Vagina (tissue), 2 donors: ENCODE measurements at regions not wholly inside any gene's neighbourhood (a gene's known extent, or its start where the extent isn't known, plus 50 kb on each side); places are given as distances from the start of the nearest gene placed in this dataset.

Experiments used
- DNase-seq, 2 donors: peaks; one replicate each; pipeline ENCODE4 v3.0.0-alpha.2; 2017; ENCODE audit errors: extremely low spot score in 2 of 2
- H3K27ac ChIP-seq: fragments of 200-600 bp; sonication (generic); one replicate; pipeline ENCODE4 v1.5.1; 2019
- H3K27me3 ChIP-seq: fragments of 200-600 bp; sonication (generic); one replicate; pipeline ENCODE4 v1.5.1; 2019
- H3K36me3 ChIP-seq, 2 donors: fragments of 200-600 bp; sonication (generic); one replicate each; pipeline ENCODE4 v1.5.1; 2017 to 2019
- H3K4me1 ChIP-seq: fragments of 200-600 bp; sonication (generic); one replicate; pipeline ENCODE4 v1.5.1; 2019
- H3K4me3 ChIP-seq, 2 donors: fragments of 200-600 bp; sonication (generic); 1 replicate in 1 of 2; 2 replicates in 1 of 2; pipeline ENCODE4 v1.5.1; 2016 to 2019
- H3K9me3 ChIP-seq: fragments of 200-600 bp; sonication (generic); one replicate; pipeline ENCODE4 v1.5.1; 2019
- CTCF ChIP-seq, 3 experiments: fragments of 450-650 bp in 2 of 3; fragments of 200-600 bp in 1 of 3; sonication (generic) in 1 of 3; IDR thresholded peaks; one replicate each; pipeline ENCODE4 v1.5.1; 2017 to 2019; ENCODE audit warnings: antibody characterized with exemption in 3 of 3, mild to moderate bottlenecking in 2 of 3, moderate library complexity in 2 of 3
- POLR2A ChIP-seq, 2 donors: fragments of 450-650 bp; IDR thresholded peaks; one replicate each; pipeline ENCODE4 v1.6.1; 2017; ENCODE audit warnings: antibody characterized with exemption in 2 of 2, mild to moderate bottlenecking in 2 of 2, moderate library complexity in 2 of 2
- POLR2AphosphoS5 ChIP-seq, 2 donors: sonication (generic); formaldehyde crosslinking; IDR thresholded peaks; one replicate each; pipeline ENCODE4 v1.9.0; 2017; ENCODE audit warnings: antibody characterized with exemption in 2 of 2, mild to moderate bottlenecking in 2 of 2, low read depth in 1 of 2; ENCODE audit not compliant: insufficient read depth in 1 of 2
- intact Hi-C: fragments of 100-400 bp; cut with DNase I; formaldehyde crosslinking; loops from one replicate; pipeline ENCODE4 v1.15.1; 2023

- Histone ChIP-seq H3K4me1 (no peaks in the 10 kb centered on the region), H3K27ac (no peak overlapping the region), H3K27me3 (no peaks in the 10 kb centered on the region), H3K4me3 (no peak overlapping the region), H3K36me3 (no peaks in the 10 kb centered on the region), H3K9me3 (no peaks in the 10 kb centered on the region)
- DNase-seq, result peak in 1 of 2 donors; percentile 72
- intact Hi-C loops, result no loop called here
- no peak for TF ChIP-seq CTCF (IDR thresholded peaks at IDR 0.05)
- no peak for TF ChIP-seq POLR2AphosphoS5 (IDR thresholded peaks at IDR 0.05; ENCODE audit: insufficient read depth in 1 of 2, low read depth in 1 of 2)
- TF ChIP-seq POLR2A (IDR thresholded peaks at IDR 0.05), result no peak
Observed at GRCh38 chr5:2125171-2125900, 242.6 kb upstream of the IRX4 start.

- Histone ChIP-seq H3K4me3 (no peak overlapping the region), H3K27ac (no peak overlapping the region), H3K36me3 (no peaks in the 10 kb centered on the region), H3K4me1 (no peaks in the 10 kb centered on the region), H3K9me3 (no peaks in the 10 kb centered on the region), H3K27me3 (no peaks in the 10 kb centered on the region)
- TF ChIP-seq POLR2AphosphoS5 (IDR thresholded peaks at IDR 0.05; ENCODE audit: insufficient read depth in 1 of 2, low read depth in 1 of 2), result no peak
- no peak for TF ChIP-seq POLR2A (IDR thresholded peaks at IDR 0.05)
- no peak for TF ChIP-seq CTCF (IDR thresholded peaks at IDR 0.05)
- DNase-seq, result peak; percentile 67 to 79
- intact Hi-C loops, result no loop called here
Observed at GRCh38 chr5:2124434-2125170, 241.9 kb upstream of the IRX4 start.

- H3K4me3 ChIP-seq, result no peak overlapping the region
- no peaks in the 10 kb centered on the region for H3K9me3 ChIP-seq
- no peak for TF ChIP-seq POLR2A (IDR thresholded peaks at IDR 0.05)
- no peak for TF ChIP-seq CTCF (IDR thresholded peaks at IDR 0.05)
- no peak for TF ChIP-seq POLR2AphosphoS5 (IDR thresholded peaks at IDR 0.05; ENCODE audit: insufficient read depth in 1 of 2, low read depth in 1 of 2)
- DNase-seq, result peak; percentile 47 to 85
- no peaks in the 10 kb centered on the region for H3K4me1 ChIP-seq
- no peak overlapping the region for H3K27ac ChIP-seq
- intact Hi-C loops, result no loop called here
- no peaks in the 10 kb centered on the region for H3K36me3 ChIP-seq
- no peaks in the 10 kb centered on the region for H3K27me3 ChIP-seq
Observed at GRCh38 chr5:2123874-2124273, 241.1 kb upstream of the IRX4 start.

GRCh38 chr5:2120361-2120760, 237.6 kb upstream of the IRX4 start:
- no peak overlapping the region for H3K27ac ChIP-seq
- H3K9me3 ChIP-seq, result no peaks in the 10 kb centered on the region
- no peaks in the 10 kb centered on the region for H3K4me1 ChIP-seq
- intact Hi-C loops, result no loop called here
- H3K4me3 ChIP-seq, result no peak overlapping the region
- no peaks in the 10 kb centered on the region for H3K27me3 ChIP-seq
- no peaks in the 10 kb centered on the region for H3K36me3 ChIP-seq
- TF ChIP-seq CTCF (IDR thresholded peaks at IDR 0.05), result no peak
- TF ChIP-seq POLR2A (IDR thresholded peaks at IDR 0.05), result no peak
- TF ChIP-seq POLR2AphosphoS5 (IDR thresholded peaks at IDR 0.05; ENCODE audit: insufficient read depth in 1 of 2, low read depth in 1 of 2), result no peak
- no peak for DNase-seq

- no peaks in the 10 kb centered on the region for H3K36me3 ChIP-seq
- intact Hi-C loops, result no loop called here
- no peak overlapping the region for H3K4me3 ChIP-seq
- H3K4me1 ChIP-seq, result no peaks in the 10 kb centered on the region
- H3K9me3 ChIP-seq, result no peaks in the 10 kb centered on the region
- H3K27ac ChIP-seq, result no peak overlapping the region
- no peaks in the 10 kb centered on the region for H3K27me3 ChIP-seq
- TF ChIP-seq CTCF (IDR thresholded peaks at IDR 0.05), result no peak
- no peak for DNase-seq
Observed at GRCh38 chr5:2119573-2119972, 236.8 kb upstream of the IRX4 start.
